Omental fat pad (tissue), 3 donors: ENCODE measurements at regions not wholly inside any gene's neighbourhood (a gene's known extent, or its start where the extent isn't known, plus 50 kb on each side); places are given as distances from the start of the nearest gene placed in this dataset.

Experiments used
- ATAC-seq: fragments of 150-250 bp; one replicate; pipeline ENCODE4 v1.9.1; 2016; ENCODE audit warnings: mild to moderate bottlenecking, moderate library complexity; ENCODE audit not compliant: low FRiP score
- DNase-seq: peaks from one replicate; pipeline ENCODE4 v3.0.0-alpha.2; 2019; ENCODE audit warnings: low spot score
- CTCF ChIP-seq, 3 donors: fragments of 450-650 bp; IDR thresholded peaks; one replicate each; pipeline ENCODE4 v1.5.1; 2016 to 2017; ENCODE audit warnings: antibody characterized with exemption in 3 of 3, mild to moderate bottlenecking in 3 of 3, moderate library complexity in 2 of 3

GRCh38 chr3:73225991-73226390 is 164.5 kb downstream of the EBLN2 start:
- no peak for TF ChIP-seq CTCF (IDR thresholded peaks at IDR 0.05)
- ATAC-seq (no peak), DNase-seq (no peak)

GRCh38 chr3:73228000-73228399 is 166.5 kb downstream of the EBLN2 start:
- DNase-seq (no peak), ATAC-seq (no peak)
- TF ChIP-seq CTCF (IDR thresholded peaks at IDR 0.05): no peak

GRCh38 chr3:73228437-73228836 is 167.0 kb downstream of the EBLN2 start:
- TF ChIP-seq CTCF (IDR thresholded peaks at IDR 0.05): no peak
- DNase-seq: no peak
- no peak for ATAC-seq

- DNase-seq (no peak), ATAC-seq (no peak)
- no peak for TF ChIP-seq CTCF (IDR thresholded peaks at IDR 0.05)
Measured at GRCh38 chr3:73228959-73229358, 167.5 kb downstream of the EBLN2 start.

- DNase-seq (no peak), ATAC-seq (no peak)
- no peak for TF ChIP-seq CTCF (IDR thresholded peaks at IDR 0.05)
Measured at GRCh38 chr3:73234354-73235014, 173.0 kb downstream of the EBLN2 start.

GRCh38 chr3:73235768-73236167 is 174.3 kb downstream of the EBLN2 start:
- no peak for DNase-seq
- no peak for ATAC-seq

More at GRCh38 chr3:73235768-73236167, 174.3 kb downstream of the EBLN2 start:
- TF ChIP-seq CTCF (IDR thresholded peaks at IDR 0.05): no peak
